ENCODE measurements at regions not wholly inside any gene's neighbourhood (a gene's known extent, or its start where the extent isn't known, plus 50 kb on each side); places are given as distances from the start of the nearest gene placed in this dataset.

DNA sequence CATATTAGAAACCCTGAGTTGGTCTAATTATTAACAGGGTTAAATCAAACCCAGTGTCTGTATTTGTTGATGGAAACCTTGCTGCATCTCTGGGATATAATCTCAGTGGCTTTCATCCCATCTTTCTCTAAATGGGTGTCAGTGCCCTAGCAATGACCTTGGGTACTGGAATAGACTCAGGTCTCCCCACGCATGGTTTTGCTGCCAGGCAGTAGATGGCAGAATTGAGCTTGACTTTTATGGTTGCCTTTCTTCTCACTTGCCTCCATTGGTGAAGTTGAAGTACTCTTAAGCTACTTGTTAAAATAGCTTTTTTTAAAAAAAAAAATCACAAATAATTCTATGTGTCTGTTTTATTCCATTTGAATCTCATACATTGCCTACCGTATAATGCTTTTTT is 81.8 kb upstream of the HMCN1 start:
- no peak overlapping the region for H3K4me3 ChIP-seq (replicated peaks in 1 of 3; ENCODE audit: insufficient read depth in 1 of 3, low read depth in 1 of 3, low read length in 3 of 3)
- H4K20me1 ChIP-seq (replicated peaks; ENCODE audit: control insufficient read depth, extremely low read depth, insufficient read depth, low read length) = no peaks in the 10 kb centered on the region
- ChIA-PET POLR2A (no interaction called here), CTCF (interaction anchor here (0.6 to 2.6 kb wide), 8 partner anchors 9 to 217 kb away, joined by 3 to 17 read pairs (median 6); no protein-coding TSS in a partner anchor)
- H3K36me3 ChIP-seq (ENCODE audit: control insufficient read depth in 2 of 2, extremely low read depth in 1 of 2, insufficient read depth in 2 of 2, low read length in 2 of 2) = no peaks in the 10 kb centered on the region
- no peaks in the 10 kb centered on the region for H3K79me2 ChIP-seq (ENCODE audit: control insufficient read depth, insufficient read depth, low read length)
- H2AFZ ChIP-seq (ENCODE audit: low read depth, low read length) = no peak overlapping the region
- no peaks in the 10 kb centered on the region for H3K9me3 ChIP-seq (replicated peaks; ENCODE audit: control insufficient read depth, insufficient read depth, low read length)
- no peaks in the 10 kb centered on the region for H3K9me1 ChIP-seq (replicated peaks; ENCODE audit: control insufficient read depth, extremely low read depth, insufficient read depth, low read length)
- TF ChIP-seq, protein P1, sequence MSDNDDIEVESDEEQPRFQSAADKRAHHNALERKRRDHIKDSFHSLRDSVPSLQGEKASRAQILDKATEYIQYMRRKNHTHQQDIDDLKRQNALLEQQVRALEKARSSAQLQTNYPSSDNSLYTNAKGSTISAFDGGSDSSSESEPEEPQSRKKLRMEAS (IDR thresholded peaks at IDR 0.05; ENCODE audit: insufficient read depth, insufficient read length) = no peak
- TF ChIP-seq, protein P2, sequence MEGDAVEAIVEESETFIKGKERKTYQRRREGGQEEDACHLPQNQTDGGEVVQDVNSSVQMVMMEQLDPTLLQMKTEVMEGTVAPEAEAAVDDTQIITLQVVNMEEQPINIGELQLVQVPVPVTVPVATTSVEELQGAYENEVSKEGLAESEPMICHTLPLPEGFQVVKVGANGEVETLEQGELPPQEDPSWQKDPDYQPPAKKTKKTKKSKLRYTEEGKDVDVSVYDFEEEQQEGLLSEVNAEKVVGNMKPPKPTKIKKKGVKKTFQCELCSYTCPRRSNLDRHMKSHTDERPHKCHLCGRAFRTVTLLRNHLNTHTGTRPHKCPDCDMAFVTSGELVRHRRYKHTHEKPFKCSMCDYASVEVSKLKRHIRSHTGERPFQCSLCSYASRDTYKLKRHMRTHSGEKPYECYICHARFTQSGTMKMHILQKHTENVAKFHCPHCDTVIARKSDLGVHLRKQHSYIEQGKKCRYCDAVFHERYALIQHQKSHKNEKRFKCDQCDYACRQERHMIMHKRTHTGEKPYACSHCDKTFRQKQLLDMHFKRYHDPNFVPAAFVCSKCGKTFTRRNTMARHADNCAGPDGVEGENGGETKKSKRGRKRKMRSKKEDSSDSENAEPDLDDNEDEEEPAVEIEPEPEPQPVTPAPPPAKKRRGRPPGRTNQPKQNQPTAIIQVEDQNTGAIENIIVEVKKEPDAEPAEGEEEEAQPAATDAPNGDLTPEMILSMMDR (IDR thresholded peaks at IDR 0.05; ENCODE audit: extremely low read depth in 1 of 2, insufficient read depth in 1 of 2, low read depth in 1 of 2, low read length in 2 of 2) = peak; percentile 12 to 17
- peaks cover 2% of the 10 kb centered on the region for H3K4me1 ChIP-seq (ENCODE audit: control insufficient read depth, extremely low read depth, insufficient read depth, low read length)
- no peak overlapping the region for H3K27ac ChIP-seq (ENCODE audit: insufficient read depth, low read depth, low read length)
- FAIRE-seq (no peak), DNase-seq (ENCODE audit: low read depth, low spot score) (no peak)
- dilution Hi-C loops (cut with MboI; ENCODE audit: extremely low pct_ligation_motif_present, low sequenced_read_pairs) (no loop called here), intact Hi-C loops (cut with micrococcal nuclease) (loop anchor here (1.0 kb wide), 3 partner anchors 29 to 560 kb away; no protein-coding TSS in a partner anchor)
- no TSS peak for BruUV-seq (replicated peaks)
- H3K9ac ChIP-seq (replicated peaks; ENCODE audit: extremely low read depth, insufficient read depth, low read length) = no peak overlapping the region
- H3K4me2 ChIP-seq (ENCODE audit: insufficient read depth, low read length) = no peak overlapping the region
- H3K27me3 ChIP-seq (ENCODE audit: control insufficient read depth in 2 of 2, insufficient read depth in 2 of 2, low read length in 2 of 2) = no peaks in the 10 kb centered on the region

DNA sequence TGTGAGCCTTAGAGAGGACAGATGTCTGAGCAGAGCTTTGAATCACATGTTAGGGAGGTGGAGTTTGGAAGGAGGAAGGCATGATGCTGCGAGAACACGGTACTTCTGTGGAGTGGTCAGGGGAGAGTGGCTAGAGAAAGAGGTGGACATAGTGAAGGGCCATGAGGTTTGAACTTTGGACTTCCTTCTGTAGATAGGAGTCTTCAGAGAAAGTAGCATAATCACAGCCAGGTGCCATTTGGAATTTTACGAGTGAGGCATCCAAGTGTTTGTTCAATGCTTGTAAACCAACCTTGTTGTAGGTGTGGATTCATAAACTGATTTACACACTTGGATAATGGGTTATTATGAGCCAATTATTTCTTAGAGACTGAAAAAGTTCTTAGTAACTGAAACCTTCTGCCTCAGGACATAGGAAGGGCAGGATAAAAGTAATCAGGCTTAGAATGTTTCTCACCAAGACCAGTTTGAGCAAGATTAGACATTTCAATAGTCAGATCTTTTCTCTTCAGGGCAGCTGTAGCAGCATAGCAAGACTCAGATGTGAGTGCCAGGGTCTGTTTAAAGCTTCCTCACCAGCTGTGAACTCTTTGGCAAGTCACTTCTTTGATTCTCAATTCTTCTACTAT is 83.5 kb upstream of the HMCN1 start:
- ChIA-PET CTCF (interaction anchor here (0.7 to 2.6 kb wide), 5 partner anchors 11 to 481 kb away, joined by 3 to 11 read pairs (median 4); no protein-coding TSS in a partner anchor), POLR2A (interaction anchor here (0.5 kb wide), 1 partner anchor 605 kb away, joined by 4 read pairs; the partner anchor contains the start of gene RNF2)
- Histone ChIP-seq H3K9ac (replicated peaks; ENCODE audit: extremely low read depth, insufficient read depth, low read length) (no peak overlapping the region), H4K20me1 (replicated peaks; ENCODE audit: control insufficient read depth, extremely low read depth, insufficient read depth, low read length) (no peaks in the 10 kb centered on the region), H3K9me1 (replicated peaks; ENCODE audit: control insufficient read depth, extremely low read depth, insufficient read depth, low read length) (no peaks in the 10 kb centered on the region), H2AFZ (ENCODE audit: low read depth, low read length) (no peak overlapping the region), H3K4me3 (replicated peaks in 1 of 3; ENCODE audit: insufficient read depth in 1 of 3, low read depth in 1 of 3, low read length in 3 of 3) (no peak overlapping the region), H3K4me1 (ENCODE audit: control insufficient read depth, extremely low read depth, insufficient read depth, low read length) (peaks cover 18% of the 10 kb centered on the region), H3K79me2 (ENCODE audit: control insufficient read depth, insufficient read depth, low read length) (no peaks in the 10 kb centered on the region), H3K4me2 (ENCODE audit: insufficient read depth, low read length) (no peak overlapping the region), H3K27me3 (ENCODE audit: control insufficient read depth in 2 of 2, insufficient read depth in 2 of 2, low read length in 2 of 2) (no peaks in the 10 kb centered on the region), H3K27ac (ENCODE audit: insufficient read depth, low read depth, low read length) (no peak overlapping the region), H3K9me3 (replicated peaks; ENCODE audit: control insufficient read depth, insufficient read depth, low read length) (no peaks in the 10 kb centered on the region), H3K36me3 (ENCODE audit: control insufficient read depth in 2 of 2, extremely low read depth in 1 of 2, insufficient read depth in 2 of 2, low read length in 2 of 2) (no peaks in the 10 kb centered on the region)
- intact Hi-C loops (cut with micrococcal nuclease) = no loop called here
- DNase-seq (ENCODE audit: low read depth, low spot score) (no peak), FAIRE-seq (no peak)
- dilution Hi-C loops (cut with MboI; ENCODE audit: extremely low pct_ligation_motif_present, low sequenced_read_pairs) = no loop called here
- TF ChIP-seq FOS (IDR thresholded peaks at IDR 0.05; ENCODE audit: borderline replicate concordance, insufficient read depth, low read length) (no peak), POLR2A (IDR thresholded peaks at IDR 0.05; ENCODE audit: low read depth, low read length) (no peak), JUN (IDR thresholded peaks at IDR 0.05; ENCODE audit: borderline replicate concordance, insufficient read depth, insufficient read length, low read depth) (no peak), POLR2AphosphoS5 (IDR thresholded peaks at IDR 0.05; ENCODE audit: insufficient read depth, low read depth, low read length) (no peak), MYC (IDR thresholded peaks at IDR 0.05; ENCODE audit: low read depth, low read length) (no peak), EZH2 (IDR thresholded peaks at IDR 0.05; ENCODE audit: borderline replicate concordance, low read depth, low read length, severe bottlenecking) (no peak), GATA2 (IDR thresholded peaks at IDR 0.05; ENCODE audit: insufficient read depth, insufficient read length, low read depth, low read length) (no peak)
- TF ChIP-seq, protein P2 (IDR thresholded peaks at IDR 0.05; ENCODE audit: extremely low read depth in 1 of 2, insufficient read depth in 1 of 2, low read depth in 1 of 2, low read length in 2 of 2) = no peak
- TF ChIP-seq, protein P1 (IDR thresholded peaks at IDR 0.05; ENCODE audit: insufficient read depth, insufficient read length) = no peak
- no TSS peak for BruUV-seq (replicated peaks)

Measured in endothelial cell of umbilical vein (primary cell).